Ascending aorta (tissue), 2 donors: ENCODE measurements at regions not wholly inside any gene's neighbourhood (a gene's known extent, or its start where the extent isn't known, plus 50 kb on each side); places are given as distances from the start of the nearest gene placed in this dataset.
"Not testable (repeated sequence)": the region's sequence is repeated elsewhere in the genome, so short reads cannot be mapped to it uniquely, and the experiment has no call there.

Source experiments
- DNase-seq, 2 donors: peaks; one replicate each; pipeline ENCODE4 v3.0.0-alpha.2; 2019; ENCODE audit warnings: low spot score in 2 of 2
- H3K27ac ChIP-seq, 2 donors: fragments of 200-600 bp; sonication (generic); one replicate each; pipeline ENCODE4 v1.5.1; 2016 to 2017; ENCODE audit warnings: mild to moderate bottlenecking in 1 of 2
- H3K27me3 ChIP-seq: fragments of 200-600 bp; sonication (generic); one replicate; pipeline ENCODE4 v1.5.1; 2017
- H3K36me3 ChIP-seq, 2 donors: fragments of 200-600 bp; sonication (generic); one replicate each; pipeline ENCODE4 v1.5.1; 2016
- H3K4me1 ChIP-seq, 2 donors: fragments of 200-600 bp; sonication (generic); one replicate each; pipeline ENCODE4 v1.5.1; 2016 to 2017; ENCODE audit warnings: mild to moderate bottlenecking in 1 of 2
- H3K4me3 ChIP-seq, 2 donors: fragments of 200-600 bp; sonication (generic); one replicate each; pipeline ENCODE4 v1.5.1; 2016 to 2017; ENCODE audit warnings: mild to moderate bottlenecking in 1 of 2
- H3K9me3 ChIP-seq, 2 donors: fragments of 200-600 bp; sonication (generic); one replicate each; pipeline ENCODE4 v1.5.1; 2016
- intact Hi-C: fragments of 100-400 bp; cut with DNase I; formaldehyde crosslinking; loops from one replicate; pipeline ENCODE4 v1.15.1; 2023
- TF ChIP-seq, protein P1 (sequence below), 3 experiments: fragments of 200-600 bp in 2 of 3; fragments of 450-650 bp in 1 of 3; sonication (generic) in 2 of 3; IDR thresholded peaks; one replicate each; pipeline ENCODE4 v1.5.1; 2016 to 2019; ENCODE audit warnings: antibody characterized with exemption in 3 of 3, mild to moderate bottlenecking in 1 of 3, moderate library complexity in 1 of 3

GRCh38 chr10:37525410-37525809, 332.0 kb downstream of the ZNF248 start:
- TF ChIP-seq, protein P1, sequence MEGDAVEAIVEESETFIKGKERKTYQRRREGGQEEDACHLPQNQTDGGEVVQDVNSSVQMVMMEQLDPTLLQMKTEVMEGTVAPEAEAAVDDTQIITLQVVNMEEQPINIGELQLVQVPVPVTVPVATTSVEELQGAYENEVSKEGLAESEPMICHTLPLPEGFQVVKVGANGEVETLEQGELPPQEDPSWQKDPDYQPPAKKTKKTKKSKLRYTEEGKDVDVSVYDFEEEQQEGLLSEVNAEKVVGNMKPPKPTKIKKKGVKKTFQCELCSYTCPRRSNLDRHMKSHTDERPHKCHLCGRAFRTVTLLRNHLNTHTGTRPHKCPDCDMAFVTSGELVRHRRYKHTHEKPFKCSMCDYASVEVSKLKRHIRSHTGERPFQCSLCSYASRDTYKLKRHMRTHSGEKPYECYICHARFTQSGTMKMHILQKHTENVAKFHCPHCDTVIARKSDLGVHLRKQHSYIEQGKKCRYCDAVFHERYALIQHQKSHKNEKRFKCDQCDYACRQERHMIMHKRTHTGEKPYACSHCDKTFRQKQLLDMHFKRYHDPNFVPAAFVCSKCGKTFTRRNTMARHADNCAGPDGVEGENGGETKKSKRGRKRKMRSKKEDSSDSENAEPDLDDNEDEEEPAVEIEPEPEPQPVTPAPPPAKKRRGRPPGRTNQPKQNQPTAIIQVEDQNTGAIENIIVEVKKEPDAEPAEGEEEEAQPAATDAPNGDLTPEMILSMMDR (IDR thresholded peaks at IDR 0.05): peak in 1 of 3 experiments; percentile 9
- H3K27ac ChIP-seq, H3K4me3 ChIP-seq, H3K27me3 ChIP-seq, DNase-seq, H3K36me3 ChIP-seq, H3K4me1 ChIP-seq, H3K9me3 ChIP-seq, intact Hi-C loops: not testable (repeated sequence)

- no peaks in the 10 kb centered on the region for H3K36me3 ChIP-seq
- DNase-seq: no peak
- no peak overlapping the region for H3K4me3 ChIP-seq
- intact Hi-C loops: no loop called here
- TF ChIP-seq, protein P1 (IDR thresholded peaks at IDR 0.05): no peak
- H3K4me1 ChIP-seq: no peaks in the 10 kb centered on the region
- no peaks in the 10 kb centered on the region for H3K27me3 ChIP-seq
- H3K9me3 ChIP-seq: no peaks in the 10 kb centered on the region
- no peak overlapping the region for H3K27ac ChIP-seq
These were observed 336.9 kb downstream of the ZNF248 start for GRCh38 chr10:37520488-37520887.

- H3K9me3 ChIP-seq, DNase-seq, intact Hi-C loops, H3K27ac ChIP-seq, H3K4me1 ChIP-seq, H3K4me3 ChIP-seq, H3K36me3 ChIP-seq, H3K27me3 ChIP-seq: not testable (repeated sequence)
These were observed 346.9 kb downstream of the ZNF248 start for GRCh38 chr10:37510520-37510919.

- Histone ChIP-seq H3K27me3 (no peaks in the 10 kb centered on the region), H3K4me3 (no peak overlapping the region), H3K27ac (no peak overlapping the region), H3K36me3 (no peaks in the 10 kb centered on the region), H3K9me3 (no peaks in the 10 kb centered on the region), H3K4me1 (no peaks in the 10 kb centered on the region)
- intact Hi-C loops: no loop called here
- no peak for DNase-seq
- TF ChIP-seq, protein P1 (IDR thresholded peaks at IDR 0.05): no peak
These were observed 361.3 kb downstream of the ZNF248 start for GRCh38 chr10:37496061-37496460.

- DNase-seq: no peak
- Histone ChIP-seq H3K27ac (no peak overlapping the region), H3K9me3 (no peaks in the 10 kb centered on the region), H3K4me3 (no peak overlapping the region), H3K4me1 (no peaks in the 10 kb centered on the region), H3K27me3 (no peaks in the 10 kb centered on the region), H3K36me3 (no peaks in the 10 kb centered on the region)
- TF ChIP-seq, protein P1 (IDR thresholded peaks at IDR 0.05): peak in 1 of 3 experiments; percentile 29
- intact Hi-C loops: no loop called here
These were observed 362.0 kb downstream of the ZNF248 start for GRCh38 chr10:37495415-37495814.

GRCh38 chr10:37493185-37493796, 364.1 kb downstream of the ZNF248 start:
- H3K27ac ChIP-seq, intact Hi-C loops: not testable (repeated sequence)

GRCh38 chr10:37490266-37490665, 364.9 kb downstream of the ANKRD30A start:
- Histone ChIP-seq H3K4me3 (no peak overlapping the region), H3K9me3 (no peaks in the 10 kb centered on the region), H3K36me3 (no peaks in the 10 kb centered on the region), H3K4me1 (no peaks in the 10 kb centered on the region), H3K27me3 (no peaks in the 10 kb centered on the region), H3K27ac (no peak overlapping the region)
- intact Hi-C loops: no loop called here
- TF ChIP-seq, protein P1 (IDR thresholded peaks at IDR 0.05): no peak
- no peak for DNase-seq

More at GRCh38 chr10:37493185-37493796, 364.1 kb downstream of the ZNF248 start:
- not testable (repeated sequence) for H3K4me1 ChIP-seq, H3K4me3 ChIP-seq, H3K27me3 ChIP-seq, DNase-seq, H3K36me3 ChIP-seq, H3K9me3 ChIP-seq
